A673 (cell line): ENCODE measurements at regions not wholly inside any gene's neighbourhood (a gene's known extent, or its start where the extent isn't known, plus 50 kb on each side); places are given as distances from the start of the nearest gene placed in this dataset.
A peak's percentile ranks its signal among the peaks of the same experiment; 100 is the strongest.

Experiments
- BruUV-seq: library from RNA; stranded (reverse); fragments of 400-500 nt; replicated peaks from 2 replicates; lab custom pipeline; 2021; lab: Mats Ljungman, UMichigan
- CTCF ChIA-PET: fragments of 300-600 bp; sonication (Branson Sonifier 250); formaldehyde crosslinking; loops from one replicate; lab custom pipeline; 2022; ENCODE audit warnings: antibody characterized with exemption; lab: Charles Lee
- POLR2A ChIA-PET: fragments of 300-600 bp; sonication (Branson Sonifier 250); formaldehyde crosslinking; loops from one replicate; lab custom pipeline; 2022; ENCODE audit warnings: antibody characterized with exemption; ENCODE audit not compliant: low non-redundant PET; lab: Charles Lee
- DNase-seq: peaks from one replicate; pipeline ENCODE4 v3.0.0-alpha.2; 2015; ENCODE audit warnings: low spot score
- H3K27ac ChIP-seq: fragments of 200-600 bp; sonication (generic); 2 replicates; pipeline ENCODE4 v1.5.1; 2016; ENCODE audit warnings: mixed run types, low read depth, mild to moderate bottlenecking, mixed read lengths, antibody characterized with exemption, low read length; ENCODE audit not compliant: poor library complexity, severe bottlenecking
- H3K27me3 ChIP-seq: fragments of 200-600 bp; sonication (generic); replicated peaks from 2 replicates; pipeline ENCODE4 v1.6.1; 2017; ENCODE audit warnings: mixed run types, low read depth, mild to moderate bottlenecking, mixed read lengths, antibody characterized with exemption, low read length; ENCODE audit not compliant: insufficient read depth, poor library complexity
- H3K36me3 ChIP-seq: fragments of 200-600 bp; sonication (generic); 2 replicates; pipeline ENCODE4 v1.6.1; 2016; ENCODE audit warnings: mixed run types, mild to moderate bottlenecking, mixed read lengths, antibody characterized with exemption, low read length; ENCODE audit not compliant: insufficient read depth, poor library complexity, severe bottlenecking
- H3K4me1 ChIP-seq: fragments of 200-600 bp; sonication (generic); 2 replicates; pipeline ENCODE4 v1.6.1; 2017; ENCODE audit warnings: mixed run types, mild to moderate bottlenecking, mixed read lengths, antibody characterized with exemption, low read length; ENCODE audit not compliant: insufficient read depth, poor library complexity, severe bottlenecking
- H3K4me3 ChIP-seq: fragments of 200-600 bp; sonication (generic); 2 replicates; pipeline ENCODE4 v1.5.1; 2016; ENCODE audit warnings: low read depth, mixed run types, mild to moderate bottlenecking, mixed read lengths, low read length; ENCODE audit not compliant: poor library complexity, severe bottlenecking
- H3K9me3 ChIP-seq: fragments of 200-600 bp; sonication (generic); 2 replicates; pipeline ENCODE4 v1.6.1; 2016; ENCODE audit warnings: mixed run types, low read depth, mild to moderate bottlenecking, mixed read lengths, antibody characterized with exemption, low read length; ENCODE audit not compliant: poor library complexity, severe bottlenecking
- EZH2 ChIP-seq: fragments of 200-600 bp; sonication (generic); IDR thresholded peaks from 2 replicates; pipeline ENCODE4 v1.6.1; 2017; ENCODE audit warnings: borderline replicate concordance, low read depth, mild to moderate bottlenecking, mixed read lengths, antibody characterized with exemption, low read length; ENCODE audit not compliant: poor library complexity, severe bottlenecking
- intact Hi-C: fragments of 100-400 bp; cut with micrococcal nuclease; formaldehyde crosslinking; loops from one replicate; pipeline ENCODE4 v1.10.0; 2022; ENCODE audit not compliant: unreplicated experiment
- TF ChIP-seq, protein P1 (sequence below): fragments of 300-800, 200-600 bp; sonication (generic); conservative IDR thresholded peaks from 2 replicates; pipeline ENCODE4 v1.5.1; 2017; ENCODE audit warnings: low read depth, mild to moderate bottlenecking, antibody characterized with exemption, low read length, moderate library complexity, mixed read lengths

DNA sequence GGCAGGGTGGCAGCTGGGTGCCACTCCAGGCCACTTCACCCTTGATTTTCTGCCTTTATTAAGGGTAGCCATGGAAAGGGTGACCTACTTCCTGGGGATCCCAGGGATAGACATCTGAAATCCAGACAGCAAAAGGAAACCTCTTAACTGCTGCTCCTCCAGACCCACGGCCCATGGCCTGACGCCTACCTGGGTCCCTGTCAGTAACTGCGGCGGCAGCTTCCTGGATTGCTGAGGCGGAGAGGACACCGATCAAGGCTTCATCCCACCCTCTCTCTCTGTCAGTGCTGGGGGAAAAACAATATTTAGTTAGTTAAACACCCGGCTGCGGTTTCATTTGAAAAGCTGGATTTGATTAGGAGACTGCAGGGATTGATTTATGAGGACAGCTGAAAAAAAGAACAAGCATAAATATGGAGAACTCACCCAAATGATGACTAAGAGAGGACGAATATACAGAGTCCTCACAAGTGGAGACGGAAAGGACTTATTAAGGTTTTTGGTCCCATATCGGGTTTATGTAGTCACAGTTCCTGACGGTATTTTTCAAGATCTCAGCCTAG, 158.7 kb upstream of the KLF4 start:
- CTCF ChIA-PET = no interaction called here
- Histone ChIP-seq H3K36me3 (no peaks in the 10 kb centered on the region), H3K9me3 (no peaks in the 10 kb centered on the region), H3K4me1 (no peaks in the 10 kb centered on the region), H3K27ac (no peak overlapping the region), H3K4me3 (no peak overlapping the region), H3K27me3 (no peaks in the 10 kb centered on the region)
- DNase-seq = peak; percentile 18
- intact Hi-C loops = no loop called here
- no TSS peak for BruUV-seq
- POLR2A ChIA-PET = no interaction called here
- TF ChIP-seq EZH2 = no peak
- TF ChIP-seq, protein P1, sequence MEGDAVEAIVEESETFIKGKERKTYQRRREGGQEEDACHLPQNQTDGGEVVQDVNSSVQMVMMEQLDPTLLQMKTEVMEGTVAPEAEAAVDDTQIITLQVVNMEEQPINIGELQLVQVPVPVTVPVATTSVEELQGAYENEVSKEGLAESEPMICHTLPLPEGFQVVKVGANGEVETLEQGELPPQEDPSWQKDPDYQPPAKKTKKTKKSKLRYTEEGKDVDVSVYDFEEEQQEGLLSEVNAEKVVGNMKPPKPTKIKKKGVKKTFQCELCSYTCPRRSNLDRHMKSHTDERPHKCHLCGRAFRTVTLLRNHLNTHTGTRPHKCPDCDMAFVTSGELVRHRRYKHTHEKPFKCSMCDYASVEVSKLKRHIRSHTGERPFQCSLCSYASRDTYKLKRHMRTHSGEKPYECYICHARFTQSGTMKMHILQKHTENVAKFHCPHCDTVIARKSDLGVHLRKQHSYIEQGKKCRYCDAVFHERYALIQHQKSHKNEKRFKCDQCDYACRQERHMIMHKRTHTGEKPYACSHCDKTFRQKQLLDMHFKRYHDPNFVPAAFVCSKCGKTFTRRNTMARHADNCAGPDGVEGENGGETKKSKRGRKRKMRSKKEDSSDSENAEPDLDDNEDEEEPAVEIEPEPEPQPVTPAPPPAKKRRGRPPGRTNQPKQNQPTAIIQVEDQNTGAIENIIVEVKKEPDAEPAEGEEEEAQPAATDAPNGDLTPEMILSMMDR = no peak

DNA sequence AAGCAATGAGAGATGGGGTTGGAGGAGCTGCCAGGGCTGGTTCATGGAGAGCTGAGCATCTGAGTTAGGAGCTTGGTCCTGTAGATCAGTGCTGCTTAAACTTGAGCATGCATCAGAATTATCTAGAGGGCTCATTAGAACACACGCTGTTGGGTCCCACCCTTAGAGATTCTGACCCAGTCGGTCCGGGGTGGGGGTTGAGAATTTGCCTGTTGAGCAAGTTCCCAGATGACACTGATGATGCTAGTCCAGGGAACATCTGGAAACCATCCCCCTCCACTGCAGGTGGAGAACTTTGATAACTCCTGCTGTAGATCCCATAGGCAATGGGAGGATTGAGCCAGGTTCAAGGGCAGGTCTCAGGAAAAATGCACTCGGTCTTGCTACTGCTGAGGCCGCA, 158.0 kb upstream of the KLF4 start:
- ChIA-PET CTCF (no interaction called here), POLR2A (no interaction called here)
- intact Hi-C loops = no loop called here
- Histone ChIP-seq H3K27me3 (no peaks in the 10 kb centered on the region), H3K9me3 (no peaks in the 10 kb centered on the region), H3K36me3 (no peaks in the 10 kb centered on the region), H3K4me1 (no peaks in the 10 kb centered on the region), H3K27ac (no peak overlapping the region), H3K4me3 (no peak overlapping the region)
- no TSS peak for BruUV-seq
- no peak for DNase-seq
- TF ChIP-seq EZH2 = no peak
- TF ChIP-seq, protein P1 = no peak

DNA sequence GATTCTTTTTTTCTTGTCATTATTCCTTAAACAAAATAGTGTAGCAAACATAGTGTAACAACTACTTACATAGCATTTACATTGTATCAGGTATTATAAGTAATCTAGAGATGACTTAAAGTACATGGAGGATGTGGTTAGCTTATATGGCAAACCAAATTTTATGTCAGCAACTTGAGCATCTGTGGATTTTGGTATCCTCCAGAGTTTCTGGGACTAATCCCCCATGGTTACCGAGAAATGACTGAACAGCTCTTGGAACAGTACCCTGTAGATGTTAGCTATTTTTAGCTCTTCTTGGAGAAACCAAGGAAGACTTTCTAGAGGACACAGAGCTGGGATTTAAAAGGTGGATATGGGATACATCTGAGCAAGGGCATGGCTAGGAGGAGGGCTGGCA, 157.6 kb upstream of the KLF4 start:
- BruUV-seq = no TSS peak
- CTCF ChIA-PET = interaction anchor here (0.7 kb wide), 1 partner anchor 1128 kb away, joined by 4 read pairs; no protein-coding TSS in a partner anchor

More for the DNA sequence above, 157.6 kb upstream of the KLF4 start:
- intact Hi-C loops = no loop called here
- TF ChIP-seq, protein P1 = no peak
- no peak for TF ChIP-seq EZH2
- Histone ChIP-seq H3K27ac (no peak overlapping the region), H3K36me3 (no peaks in the 10 kb centered on the region), H3K4me3 (no peak overlapping the region), H3K27me3 (no peaks in the 10 kb centered on the region), H3K4me1 (no peaks in the 10 kb centered on the region), H3K9me3 (no peaks in the 10 kb centered on the region)
- DNase-seq = no peak
- POLR2A ChIA-PET = no interaction called here
